Activated naive CD8-positive, alpha-beta T cell treated with anti-CD3 and anti-CD28 coated beads, Interleukin-2, amount 50 U/mL, for 16 hours (primary cell): ENCODE measurements at regions not wholly inside any gene's neighbourhood (a gene's known extent, or its start where the extent isn't known, plus 50 kb on each side); places are given as distances from the start of the nearest gene placed in this dataset.

Experiments
- DNase-seq: peaks from one replicate; pipeline ENCODE4 v3.0.0-alpha.2; 2020; ENCODE audit warnings: low read depth, low spot score

GRCh38 chr14:97513891-97514290 is 716.7 kb downstream of the VRK1 start:
- no peak for DNase-seq

- no peak for DNase-seq
Observed at GRCh38 chr14:97517566-97518234, 720.5 kb downstream of the VRK1 start.

GRCh38 chr14:97523936-97524335 is 726.8 kb downstream of the VRK1 start:
- no peak for DNase-seq

DNA sequence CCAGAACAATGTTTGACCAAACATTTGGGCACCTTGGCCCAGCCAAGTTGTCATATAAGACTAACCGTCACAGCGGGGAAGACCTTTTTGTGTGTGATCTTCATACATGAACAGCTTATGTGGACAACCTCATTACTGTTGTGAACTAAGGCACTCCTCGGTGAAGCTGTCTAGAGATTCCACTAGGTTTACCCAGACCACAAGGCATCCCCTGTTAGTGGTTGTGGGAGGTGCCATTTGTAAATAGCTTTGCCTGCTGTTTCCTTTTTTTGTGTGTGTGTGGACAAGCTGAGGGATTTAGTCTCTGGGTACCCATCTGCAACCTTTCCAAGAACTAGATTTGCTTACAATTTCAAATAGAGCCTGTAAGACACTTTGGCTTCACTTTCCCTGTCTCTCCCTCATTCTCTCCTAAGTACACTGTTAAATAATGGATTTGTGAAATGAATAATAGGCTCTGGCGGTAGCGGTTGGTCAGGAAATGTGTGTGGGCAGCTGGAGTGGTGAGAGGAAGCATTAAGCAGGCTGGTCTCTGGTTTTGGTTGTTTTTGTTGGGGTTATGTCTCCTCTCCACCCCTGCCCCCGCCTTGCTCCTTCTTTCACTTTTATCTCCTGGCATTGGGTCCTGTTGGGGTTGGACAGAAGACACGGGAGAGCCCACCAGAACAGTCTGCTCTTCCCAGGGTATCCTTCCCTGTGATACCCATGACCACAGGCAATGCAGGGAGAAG is 727.6 kb downstream of the VRK1 start:
- DNase-seq = no peak

DNA sequence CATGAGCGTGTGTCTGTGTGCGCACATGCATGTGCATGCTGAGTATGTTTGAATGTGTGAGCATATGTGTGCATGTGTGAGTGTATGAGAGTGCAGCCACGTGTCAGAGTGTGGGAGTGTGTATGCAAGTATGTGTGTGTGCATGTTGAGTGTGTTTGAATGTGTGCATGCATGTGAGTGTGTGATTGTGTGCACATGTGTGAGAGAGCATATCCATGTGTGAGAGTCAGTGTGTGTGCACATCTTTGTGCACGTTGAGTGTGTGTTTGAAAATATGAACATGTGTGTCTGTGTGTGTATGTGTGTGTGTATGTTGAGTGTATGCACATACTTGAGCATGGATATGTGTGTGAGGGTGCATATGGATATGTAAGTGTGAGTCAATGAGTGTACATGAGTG is 730.8 kb downstream of the VRK1 start:
- DNase-seq = no peak

- no peak for DNase-seq
Observed at GRCh38 chr14:97532052-97532451, 734.9 kb downstream of the VRK1 start.

- DNase-seq = no peak
Observed at GRCh38 chr14:97536421-97536820, 739.2 kb downstream of the VRK1 start.

GRCh38 chr14:97538749-97539410 is 741.7 kb downstream of the VRK1 start:
- DNase-seq = no peak

DNA sequence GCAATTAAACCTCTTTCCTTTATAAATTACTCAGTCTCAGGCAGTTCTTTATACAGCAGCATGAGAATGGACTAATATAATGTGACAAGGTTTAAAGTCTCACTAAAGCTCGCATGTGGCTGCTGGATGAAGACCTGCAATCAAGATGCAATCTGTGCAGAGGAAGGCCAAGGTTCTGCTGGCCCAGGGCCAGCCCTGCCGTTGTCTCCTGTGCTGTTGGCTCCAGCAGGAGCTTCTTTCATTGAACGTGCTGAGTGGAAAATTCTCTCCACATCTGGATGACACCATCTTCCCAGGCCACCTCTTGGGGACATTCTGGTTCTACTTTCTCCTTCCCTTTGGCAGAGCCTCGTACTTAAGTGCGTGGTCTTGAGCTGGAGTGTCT is 742.2 kb downstream of the VRK1 start:
- DNase-seq = no peak

- no peak for DNase-seq
Observed at GRCh38 chr14:97539884-97540283, 742.7 kb downstream of the VRK1 start.

DNA sequence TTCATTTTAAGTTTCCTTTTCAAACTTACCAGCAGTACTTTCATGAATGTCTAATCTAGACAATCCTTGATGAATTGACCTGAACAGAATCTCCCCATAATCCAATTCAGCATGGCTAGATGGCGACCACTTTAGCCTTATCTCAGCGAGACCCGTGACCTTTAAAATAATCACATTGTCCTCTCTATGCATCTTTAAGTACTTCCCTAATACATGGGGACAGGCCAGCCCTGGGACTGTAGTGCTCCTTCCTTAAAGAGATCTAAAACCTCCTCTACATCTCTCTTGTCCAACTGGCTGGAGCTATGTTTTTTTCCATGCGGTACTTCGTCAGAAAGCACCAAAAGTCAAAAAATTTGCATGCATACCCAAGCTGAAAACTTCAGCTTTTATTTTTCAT is 746.0 kb downstream of the VRK1 start:
- no peak for DNase-seq

DNA sequence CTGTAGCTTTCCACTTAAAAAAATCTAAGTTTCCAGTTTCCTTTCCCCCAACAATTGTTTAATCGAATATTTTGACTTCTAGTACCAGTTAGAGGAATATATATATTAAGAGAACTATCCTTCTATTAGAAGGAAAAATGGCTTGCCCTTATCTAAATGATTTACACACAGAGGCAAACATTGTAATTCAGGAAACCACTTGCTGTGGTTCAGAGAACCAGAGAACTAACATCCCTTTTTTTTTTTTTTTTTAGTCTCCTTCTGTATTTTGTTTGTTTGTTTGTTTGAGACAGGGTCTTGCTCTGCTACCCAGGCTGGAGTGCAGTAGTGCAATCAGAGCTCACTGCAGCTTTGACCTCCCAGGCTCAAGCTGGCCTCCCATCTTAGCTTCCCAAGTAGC is 746.6 kb downstream of the VRK1 start:
- no peak for DNase-seq

- DNase-seq = no peak
Observed at GRCh38 chr14:97544571-97544970, 747.4 kb downstream of the VRK1 start.

DNA sequence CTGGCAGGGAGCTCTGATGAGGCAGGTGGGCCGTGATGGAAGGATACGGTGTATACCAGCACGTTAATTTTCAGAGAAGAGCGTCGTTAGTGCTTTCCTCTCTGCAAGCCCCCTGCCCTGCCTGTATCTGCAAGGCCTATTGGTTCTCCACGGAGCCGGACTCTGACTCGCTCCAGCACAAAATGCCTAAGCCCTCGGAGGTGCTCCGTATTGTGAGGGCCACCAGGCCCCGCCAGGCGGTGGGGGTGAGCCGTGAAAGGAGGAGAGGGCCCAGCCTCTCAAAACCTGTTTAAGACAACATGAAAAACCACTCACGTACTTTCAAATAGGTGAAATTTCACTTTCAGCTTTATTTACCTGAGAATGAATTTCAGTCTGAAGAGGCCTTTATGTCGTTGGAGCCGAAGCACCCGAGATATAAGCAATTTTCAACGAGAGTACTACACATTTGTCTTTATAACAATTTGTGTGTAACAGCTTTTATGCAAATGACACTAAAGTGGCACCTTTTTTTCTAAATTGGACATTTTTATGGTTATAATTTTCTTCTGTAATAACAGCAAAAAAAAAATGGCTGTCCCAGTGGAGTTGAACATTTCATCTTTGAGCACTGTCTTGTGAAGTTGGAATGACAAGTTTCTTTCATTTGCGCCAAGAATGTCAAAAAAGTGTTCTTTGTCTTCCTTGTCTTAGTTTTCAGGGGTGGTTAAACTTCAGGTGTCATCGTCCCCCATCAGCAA is 749.5 kb downstream of the VRK1 start:
- no peak for DNase-seq

GRCh38 chr14:97550463-97550862 is 753.3 kb downstream of the VRK1 start:
- DNase-seq = no peak

- DNase-seq = no peak
Observed at GRCh38 chr14:97554597-97554996, 757.4 kb downstream of the VRK1 start.

DNA sequence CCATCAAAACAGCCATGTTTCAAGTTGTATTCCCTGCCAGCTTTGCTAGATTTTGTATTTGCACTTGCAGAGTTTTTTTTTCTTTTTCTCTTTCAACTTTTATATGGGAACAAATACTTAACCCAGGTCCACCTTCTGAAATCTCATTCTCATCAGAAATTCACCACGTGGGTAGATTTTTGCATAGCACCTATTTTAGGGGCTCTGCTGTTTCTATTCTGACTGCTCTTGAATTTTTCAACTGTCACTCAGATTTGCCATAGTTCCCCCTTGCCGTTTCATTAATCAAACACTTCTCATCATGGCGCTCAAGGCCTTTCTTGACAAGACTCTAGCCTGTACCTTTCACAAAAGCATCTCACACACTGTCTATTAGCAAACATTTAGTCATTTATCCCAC is 767.2 kb downstream of the VRK1 start:
- no peak for DNase-seq

DNA sequence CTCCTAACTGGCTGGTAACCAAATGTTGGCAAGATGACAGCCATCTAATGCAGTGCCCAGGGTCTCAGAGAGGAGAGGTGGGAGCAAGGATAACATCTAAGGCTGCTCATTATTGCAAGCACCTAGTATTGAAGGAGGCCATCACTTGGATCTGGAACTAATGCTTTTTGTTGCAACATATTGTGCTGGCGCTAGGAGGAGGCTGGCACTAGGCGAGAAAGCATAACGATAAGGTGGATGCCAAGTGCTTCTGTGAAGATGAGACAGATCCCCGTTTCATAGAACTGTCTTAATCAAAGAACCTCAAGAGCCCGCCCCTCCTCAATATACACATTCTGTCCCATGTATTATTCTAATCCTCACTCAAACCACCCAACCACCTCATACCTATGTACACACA is 774.0 kb downstream of the VRK1 start:
- no peak for DNase-seq

GRCh38 chr14:97571866-97572555 is 774.8 kb downstream of the VRK1 start:
- no peak for DNase-seq

GRCh38 chr14:97572583-97573458 is 775.6 kb downstream of the VRK1 start:
- DNase-seq = no peak

DNA sequence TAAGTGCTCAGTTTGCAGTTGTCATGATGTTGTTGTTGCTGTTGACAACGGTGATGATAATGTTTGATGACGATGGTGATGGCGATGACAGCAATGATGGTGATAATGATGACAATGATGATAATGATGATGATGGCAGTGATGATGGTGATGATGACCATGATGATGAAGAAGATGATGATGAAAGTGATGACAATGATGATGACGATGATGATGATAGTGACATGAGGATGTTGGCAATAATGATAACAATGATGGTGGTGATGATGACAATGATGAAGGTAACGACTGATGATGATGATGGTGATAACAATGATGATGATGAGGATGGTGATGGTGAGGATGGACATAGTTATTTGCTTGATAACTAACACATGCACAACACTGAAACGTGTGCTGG is 778.5 kb downstream of the VRK1 start:
- no peak for DNase-seq
